Upper lobe of left lung (tissue), 4 donors: ENCODE measurements at regions not wholly inside any gene's neighbourhood (a gene's known extent, or its start where the extent isn't known, plus 50 kb on each side); places are given as distances from the start of the nearest gene placed in this dataset.

Experiments used
- CTCF ChIP-seq, 6 experiments: fragments of 450-650 bp in 4 of 6; fragments of 200-600 bp in 2 of 6; sonication (generic) in 2 of 6; IDR thresholded peaks; one replicate each; pipeline ENCODE4 v1.5.1; 2016 to 2019; ENCODE audit warnings: antibody characterized with exemption in 6 of 6
- EP300 ChIP-seq, 4 donors: sonication (generic); formaldehyde crosslinking; IDR thresholded peaks; one replicate each; pipeline ENCODE4 v1.5.1; 2017; ENCODE audit warnings: antibody characterized with exemption in 4 of 4, control low read depth in 2 of 4
- POLR2A ChIP-seq, 4 donors: fragments of 450-650 bp; IDR thresholded peaks; one replicate each; pipeline ENCODE4 v1.5.1; 2016 to 2017; ENCODE audit warnings: antibody characterized with exemption in 4 of 4, mild to moderate bottlenecking in 2 of 4
- POLR2AphosphoS5 ChIP-seq, 2 donors: sonication (generic); formaldehyde crosslinking; IDR thresholded peaks; one replicate each; pipeline ENCODE4 v1.5.1; 2017; ENCODE audit warnings: antibody characterized with exemption in 2 of 2

DNA sequence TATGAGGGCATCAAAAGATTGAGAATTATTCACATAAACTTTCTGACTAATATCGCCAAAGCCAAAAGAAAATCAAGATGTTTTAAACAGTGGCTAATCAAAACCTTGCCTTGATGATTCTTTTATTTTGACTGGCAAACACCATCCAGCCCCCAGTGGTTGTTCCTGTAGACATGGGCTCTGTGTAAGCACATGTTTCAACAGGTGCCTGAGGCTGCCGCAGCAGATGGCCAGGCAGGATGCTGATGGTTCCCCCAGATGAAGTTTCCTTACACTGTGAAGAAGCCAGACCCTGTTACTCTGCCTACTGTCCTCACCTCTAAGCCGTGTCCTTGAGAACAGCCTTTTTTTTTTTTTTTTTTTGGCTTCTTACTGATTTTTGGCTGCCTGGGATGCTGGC, 146.5 kb downstream of the RAB11FIP2 start:
- TF ChIP-seq POLR2AphosphoS5 (IDR thresholded peaks at IDR 0.05) (no peak), CTCF (IDR thresholded peaks at IDR 0.05) (no peak), EP300 (IDR thresholded peaks at IDR 0.05) (no peak), POLR2A (IDR thresholded peaks at IDR 0.05) (no peak)
